Parathyroid adenoma (tissue), 2 donors: ENCODE measurements at regions not wholly inside any gene's neighbourhood (a gene's known extent, or its start where the extent isn't known, plus 50 kb on each side); places are given as distances from the start of the nearest gene placed in this dataset.

ENCODE experiments used
- H2AFZ ChIP-seq: fragments of 300-600 bp; sonication (generic); one replicate; pipeline ENCODE4 v1.7.0; 2017; ENCODE audit warnings: antibody characterized with exemption, mild to moderate bottlenecking
- H3K27ac ChIP-seq: fragments of 300-600 bp; sonication (generic); one replicate; pipeline ENCODE4 v1.7.0; 2017
- H3K27me3 ChIP-seq: fragments of 300-600 bp; sonication (generic); one replicate; pipeline ENCODE4 v1.7.0; 2017; ENCODE audit warnings: low read length; ENCODE audit not compliant: control insufficient read depth, insufficient read depth
- H3K36me3 ChIP-seq: fragments of 300-600 bp; sonication (generic); one replicate; pipeline ENCODE4 v1.7.0; 2017; ENCODE audit warnings: low read length; ENCODE audit not compliant: control insufficient read depth, insufficient read depth
- H3K4me1 ChIP-seq: fragments of 300-600 bp; sonication (generic); one replicate; pipeline ENCODE4 v1.7.0; 2017; ENCODE audit warnings: control low read depth
- H3K4me2 ChIP-seq: fragments of 300-600 bp; sonication (generic); one replicate; pipeline ENCODE4 v1.7.0; 2017; ENCODE audit warnings: low read length
- H3K4me3 ChIP-seq: fragments of 300-600 bp; sonication (generic); one replicate; pipeline ENCODE4 v1.7.0; 2017; ENCODE audit warnings: low read depth, low read length
- H3K79me2 ChIP-seq: fragments of 300-600 bp; sonication (generic); one replicate; pipeline ENCODE4 v1.7.0; 2017; ENCODE audit warnings: control low read depth
- H3K9ac ChIP-seq: fragments of 300-600 bp; sonication (generic); one replicate; pipeline ENCODE4 v1.7.0; 2017; ENCODE audit warnings: mild to moderate bottlenecking
- H3K9me3 ChIP-seq: fragments of 300-600 bp; sonication (generic); one replicate; pipeline ENCODE4 v1.7.0; 2017; ENCODE audit warnings: low read length; ENCODE audit not compliant: control insufficient read depth
- CTCF ChIP-seq: fragments of 300-600 bp; sonication (generic); IDR thresholded peaks from one replicate; pipeline ENCODE4 v1.7.0; 2017; ENCODE audit warnings: antibody characterized with exemption, mild to moderate bottlenecking
- donor health status: primary hyperparathyroidism.

DNA sequence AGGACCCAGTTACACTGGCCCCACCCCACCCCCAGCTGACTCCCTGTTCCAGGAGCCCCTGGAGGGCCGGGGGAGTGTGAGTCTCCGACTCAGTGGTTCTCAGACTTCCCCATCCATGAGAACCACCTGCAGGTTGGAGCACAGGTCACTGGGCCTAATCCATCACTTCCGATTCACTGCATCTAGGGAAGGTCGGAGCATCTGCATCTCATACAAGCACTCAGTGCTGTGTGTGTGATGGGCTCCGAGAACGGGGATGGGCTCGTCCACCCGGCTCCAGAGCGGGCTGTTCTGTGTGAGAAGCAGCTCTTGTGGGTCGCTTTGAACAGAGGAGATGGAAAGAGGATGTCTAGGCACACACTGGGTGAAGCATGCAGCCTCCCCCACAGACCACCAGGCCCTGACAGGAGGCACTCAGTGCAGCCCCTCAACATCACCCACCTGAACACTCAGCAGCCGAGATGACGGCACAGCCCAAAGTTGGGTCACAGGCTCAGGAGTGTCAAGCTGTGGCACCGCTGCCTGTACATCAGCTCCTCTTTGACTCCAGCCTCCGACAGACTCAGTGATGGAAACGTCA, 541.4 kb downstream of the BRD1 start:
- no peaks in the 10 kb centered on the region for H3K4me1 ChIP-seq
- no peaks in the 10 kb centered on the region for H3K27me3 ChIP-seq
- no peak overlapping the region for H3K4me2 ChIP-seq
- H3K9ac ChIP-seq, result no peak overlapping the region
- H3K79me2 ChIP-seq, result no peaks in the 10 kb centered on the region
- H2AFZ ChIP-seq, result no peak overlapping the region
- H3K9me3 ChIP-seq, result no peaks in the 10 kb centered on the region
- no peaks in the 10 kb centered on the region for H3K36me3 ChIP-seq
- H3K27ac ChIP-seq, result no peak overlapping the region
- H3K4me3 ChIP-seq, result no peak overlapping the region
- no peak for TF ChIP-seq CTCF

GRCh38 chr22:49284931-49285330, 542.7 kb downstream of the BRD1 start:
- Histone ChIP-seq H3K79me2 (no peaks in the 10 kb centered on the region), H3K4me2 (no peak overlapping the region), H3K9me3 (no peaks in the 10 kb centered on the region), H3K27ac (no peak overlapping the region), H2AFZ (no peak overlapping the region), H3K27me3 (no peaks in the 10 kb centered on the region), H3K4me1 (no peaks in the 10 kb centered on the region), H3K4me3 (no peak overlapping the region), H3K36me3 (no peaks in the 10 kb centered on the region), H3K9ac (no peak overlapping the region)
- no peak for TF ChIP-seq CTCF

DNA sequence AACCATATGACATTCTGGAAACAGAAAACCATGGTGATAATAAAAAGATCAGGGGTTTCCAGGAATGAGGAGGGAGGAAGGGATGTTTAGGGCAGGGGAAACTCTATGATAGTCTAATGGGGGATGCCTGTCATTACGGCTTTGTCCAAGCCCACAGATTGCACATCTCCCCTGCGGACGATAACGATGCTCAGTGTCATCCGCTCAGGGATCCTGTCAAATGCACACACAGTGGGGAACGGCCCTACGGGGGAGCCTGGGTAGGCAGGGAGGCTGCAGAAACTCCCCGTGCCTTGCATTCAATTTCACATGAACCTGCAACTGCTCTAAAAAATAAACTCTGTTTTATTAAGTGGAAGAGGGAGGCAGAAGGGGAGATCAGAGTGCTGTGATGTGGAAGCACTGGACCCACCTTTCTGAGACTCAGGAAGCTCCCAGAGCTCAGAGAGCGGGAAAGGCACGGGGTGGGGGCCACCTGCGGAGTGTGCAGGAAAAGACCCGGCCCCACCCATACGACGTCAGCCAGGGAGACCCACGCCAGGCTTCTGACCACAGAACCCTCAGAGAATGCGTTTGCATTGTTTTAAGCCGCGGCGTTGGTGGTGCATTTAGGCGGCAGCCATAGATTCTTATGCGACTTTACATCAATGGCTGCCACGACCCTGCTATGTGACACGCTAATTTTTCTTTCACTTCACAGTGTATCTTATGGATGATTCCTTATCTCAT, 543.5 kb downstream of the BRD1 start:
- Histone ChIP-seq H2AFZ (no peak overlapping the region), H3K4me1 (no peaks in the 10 kb centered on the region), H3K9ac (no peak overlapping the region), H3K27me3 (no peaks in the 10 kb centered on the region), H3K27ac (no peak overlapping the region), H3K79me2 (no peaks in the 10 kb centered on the region), H3K9me3 (no peaks in the 10 kb centered on the region), H3K4me3 (no peak overlapping the region), H3K4me2 (no peak overlapping the region), H3K36me3 (no peaks in the 10 kb centered on the region)
- no peak for TF ChIP-seq CTCF

DNA sequence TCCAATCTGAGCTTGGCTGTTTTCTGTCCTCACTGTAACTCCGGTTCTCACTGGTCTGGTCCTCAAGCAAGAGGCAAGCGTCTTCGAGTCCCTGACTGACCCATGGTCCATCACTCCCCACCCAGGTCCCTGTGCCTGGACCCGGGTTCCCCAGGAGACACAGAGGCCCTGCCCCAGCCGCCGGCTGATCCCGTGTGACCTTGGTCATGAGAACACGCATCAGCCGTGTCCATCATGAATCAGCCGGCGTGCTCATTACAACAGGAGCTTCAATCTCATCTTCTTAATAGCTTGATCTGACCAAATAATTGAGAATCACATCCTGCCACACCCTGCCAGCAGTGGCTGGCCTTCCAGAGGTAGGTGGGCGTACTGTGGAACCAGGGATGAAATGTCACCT, 545.1 kb downstream of the BRD1 start:
- Histone ChIP-seq H3K27ac (no peak overlapping the region), H3K4me1 (no peaks in the 10 kb centered on the region), H3K4me2 (no peak overlapping the region), H2AFZ (no peak overlapping the region), H3K9me3 (no peaks in the 10 kb centered on the region), H3K79me2 (no peaks in the 10 kb centered on the region), H3K36me3 (no peaks in the 10 kb centered on the region), H3K9ac (no peak overlapping the region), H3K27me3 (no peaks in the 10 kb centered on the region), H3K4me3 (no peak overlapping the region)
- TF ChIP-seq CTCF, result no peak
